Thyroid gland (tissue), 4 donors: ENCODE measurements at regions not wholly inside any gene's neighbourhood (a gene's known extent, or its start where the extent isn't known, plus 50 kb on each side); places are given as distances from the start of the nearest gene placed in this dataset.

Source experiments
- POLR2A ChIP-seq, 2 donors: fragments of 450-650 bp; IDR thresholded peaks; one replicate each; pipeline ENCODE4 v1.6.1; 2017; ENCODE audit warnings: antibody characterized with exemption in 2 of 2, mild to moderate bottlenecking in 2 of 2, moderate library complexity in 1 of 2
- TF ChIP-seq, protein P1 (sequence below), 6 experiments: fragments of 200-600 bp in 3 of 6; fragments of 450-650 bp in 3 of 6; sonication (generic) in 3 of 6; IDR thresholded peaks; one replicate each; pipeline ENCODE4 v1.5.1; 2016 to 2019; ENCODE audit warnings: antibody characterized with exemption in 6 of 6, mild to moderate bottlenecking in 2 of 6, inconsistent platforms in 1 of 6, moderate library complexity in 1 of 6

GRCh38 chr13:60990032-60990733, 425.5 kb downstream of the PCDH20 start:
- TF ChIP-seq, protein P1, sequence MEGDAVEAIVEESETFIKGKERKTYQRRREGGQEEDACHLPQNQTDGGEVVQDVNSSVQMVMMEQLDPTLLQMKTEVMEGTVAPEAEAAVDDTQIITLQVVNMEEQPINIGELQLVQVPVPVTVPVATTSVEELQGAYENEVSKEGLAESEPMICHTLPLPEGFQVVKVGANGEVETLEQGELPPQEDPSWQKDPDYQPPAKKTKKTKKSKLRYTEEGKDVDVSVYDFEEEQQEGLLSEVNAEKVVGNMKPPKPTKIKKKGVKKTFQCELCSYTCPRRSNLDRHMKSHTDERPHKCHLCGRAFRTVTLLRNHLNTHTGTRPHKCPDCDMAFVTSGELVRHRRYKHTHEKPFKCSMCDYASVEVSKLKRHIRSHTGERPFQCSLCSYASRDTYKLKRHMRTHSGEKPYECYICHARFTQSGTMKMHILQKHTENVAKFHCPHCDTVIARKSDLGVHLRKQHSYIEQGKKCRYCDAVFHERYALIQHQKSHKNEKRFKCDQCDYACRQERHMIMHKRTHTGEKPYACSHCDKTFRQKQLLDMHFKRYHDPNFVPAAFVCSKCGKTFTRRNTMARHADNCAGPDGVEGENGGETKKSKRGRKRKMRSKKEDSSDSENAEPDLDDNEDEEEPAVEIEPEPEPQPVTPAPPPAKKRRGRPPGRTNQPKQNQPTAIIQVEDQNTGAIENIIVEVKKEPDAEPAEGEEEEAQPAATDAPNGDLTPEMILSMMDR (IDR thresholded peaks at IDR 0.05): no peak
- no peak for TF ChIP-seq POLR2A (IDR thresholded peaks at IDR 0.05)
